Glutamatergic neuron (in vitro differentiated cells): ENCODE measurements at regions not wholly inside any gene's neighbourhood (a gene's known extent, or its start where the extent isn't known, plus 50 kb on each side); places are given as distances from the start of the nearest gene placed in this dataset.
A peak's percentile ranks its signal among the peaks of the same experiment; 100 is the strongest.

Experiments
- DNase-seq: peaks from one replicate; pipeline ENCODE4 v3.0.0; 2022
- H3K27ac Mint-ChIP-seq: one replicate; pipeline ENCODE4 v1.8.0; 2020; ENCODE audit warnings: mild to moderate bottlenecking, mixed read lengths, inconsistent platforms; ENCODE audit not compliant: unreplicated experiment
- H3K27me3 Mint-ChIP-seq: one replicate; pipeline ENCODE4 v1.8.0; 2020; ENCODE audit warnings: mild to moderate bottlenecking, moderate library complexity, mixed read lengths, inconsistent platforms; ENCODE audit not compliant: unreplicated experiment
- H3K36me3 Mint-ChIP-seq: one replicate; pipeline ENCODE4 v1.8.0; 2020; ENCODE audit warnings: mild to moderate bottlenecking, mixed read lengths, inconsistent platforms; ENCODE audit not compliant: unreplicated experiment
- H3K4me1 Mint-ChIP-seq: one replicate; pipeline ENCODE4 v1.8.0; 2020; ENCODE audit warnings: mild to moderate bottlenecking, low read depth, mixed read lengths, inconsistent platforms; ENCODE audit not compliant: unreplicated experiment
- H3K4me3 Mint-ChIP-seq: one replicate; pipeline ENCODE4 v1.8.0; 2020; ENCODE audit warnings: mild to moderate bottlenecking, mixed read lengths, inconsistent platforms; ENCODE audit not compliant: unreplicated experiment
- H3K9me3 Mint-ChIP-seq: one replicate; pipeline ENCODE4 v1.8.0; 2020; ENCODE audit warnings: mild to moderate bottlenecking, moderate library complexity, mixed read lengths, inconsistent platforms; ENCODE audit not compliant: unreplicated experiment
- TF ChIP-seq, protein P1 (sequence below): fragments of 200-600 bp; sonication (generic); IDR thresholded peaks from one replicate; pipeline ENCODE4 v1.5.0; 2021; ENCODE audit not compliant: partially characterized antibody, unreplicated experiment

DNA sequence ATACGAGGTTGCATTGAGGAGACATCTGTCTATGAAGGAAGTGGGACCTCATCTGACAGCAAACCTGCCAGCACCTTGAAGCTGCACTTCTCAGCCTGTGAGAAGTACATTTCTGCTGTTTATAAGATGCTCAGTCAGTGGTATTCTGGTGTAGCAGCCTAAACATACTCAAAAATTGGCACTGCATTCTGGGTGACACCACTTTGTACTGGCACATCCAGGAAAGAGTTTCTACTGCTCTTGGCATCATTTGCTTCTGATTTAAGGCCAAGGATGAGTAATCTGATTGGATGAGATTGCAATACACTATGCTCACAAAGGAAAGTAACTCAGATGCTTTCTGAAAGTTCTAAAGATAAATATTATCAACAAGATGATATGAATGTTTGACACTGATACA is 275.4 kb upstream of the TFAP2D start:
- Mint-ChIP-seq H3K27me3 (no peaks in the 10 kb centered on the region), H3K27ac (no peak overlapping the region), H3K36me3 (no peaks in the 10 kb centered on the region), H3K9me3 (no peaks in the 10 kb centered on the region), H3K4me1 (peaks cover 5% of the 10 kb centered on the region), H3K4me3 (no peak overlapping the region)
- DNase-seq = no peak
- TF ChIP-seq, protein P1, sequence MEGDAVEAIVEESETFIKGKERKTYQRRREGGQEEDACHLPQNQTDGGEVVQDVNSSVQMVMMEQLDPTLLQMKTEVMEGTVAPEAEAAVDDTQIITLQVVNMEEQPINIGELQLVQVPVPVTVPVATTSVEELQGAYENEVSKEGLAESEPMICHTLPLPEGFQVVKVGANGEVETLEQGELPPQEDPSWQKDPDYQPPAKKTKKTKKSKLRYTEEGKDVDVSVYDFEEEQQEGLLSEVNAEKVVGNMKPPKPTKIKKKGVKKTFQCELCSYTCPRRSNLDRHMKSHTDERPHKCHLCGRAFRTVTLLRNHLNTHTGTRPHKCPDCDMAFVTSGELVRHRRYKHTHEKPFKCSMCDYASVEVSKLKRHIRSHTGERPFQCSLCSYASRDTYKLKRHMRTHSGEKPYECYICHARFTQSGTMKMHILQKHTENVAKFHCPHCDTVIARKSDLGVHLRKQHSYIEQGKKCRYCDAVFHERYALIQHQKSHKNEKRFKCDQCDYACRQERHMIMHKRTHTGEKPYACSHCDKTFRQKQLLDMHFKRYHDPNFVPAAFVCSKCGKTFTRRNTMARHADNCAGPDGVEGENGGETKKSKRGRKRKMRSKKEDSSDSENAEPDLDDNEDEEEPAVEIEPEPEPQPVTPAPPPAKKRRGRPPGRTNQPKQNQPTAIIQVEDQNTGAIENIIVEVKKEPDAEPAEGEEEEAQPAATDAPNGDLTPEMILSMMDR = no peak

DNA sequence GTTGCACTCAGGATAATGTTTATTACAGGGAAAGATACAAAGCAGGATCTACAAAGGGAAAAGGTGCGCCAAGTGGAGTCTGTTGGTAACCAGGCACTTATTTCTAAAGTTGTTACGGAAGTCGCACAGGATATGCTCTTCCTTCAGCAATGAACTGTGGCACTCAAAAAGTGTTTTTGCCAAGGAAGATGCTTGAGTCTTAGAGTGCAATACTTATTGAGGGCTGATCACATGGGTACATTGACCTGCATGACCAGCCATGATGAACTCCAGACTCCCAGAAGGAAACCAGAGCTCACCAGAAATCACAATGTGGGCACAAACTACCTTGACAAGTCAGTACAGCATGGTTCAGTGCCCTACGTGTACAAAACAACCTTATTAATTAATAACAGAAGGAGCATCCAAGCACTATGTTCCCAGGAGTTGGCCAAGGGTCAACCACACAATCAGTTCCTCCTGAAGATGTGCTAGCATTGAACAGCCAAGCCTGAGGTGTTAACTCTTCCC is 270.7 kb upstream of the TFAP2D start:
- Mint-ChIP-seq H3K4me3 (no peak overlapping the region), H3K27me3 (no peaks in the 10 kb centered on the region), H3K4me1 (no peaks in the 10 kb centered on the region), H3K36me3 (no peaks in the 10 kb centered on the region), H3K27ac (no peak overlapping the region), H3K9me3 (no peaks in the 10 kb centered on the region)
- TF ChIP-seq, protein P1 = no peak
- DNase-seq = no peak

DNA sequence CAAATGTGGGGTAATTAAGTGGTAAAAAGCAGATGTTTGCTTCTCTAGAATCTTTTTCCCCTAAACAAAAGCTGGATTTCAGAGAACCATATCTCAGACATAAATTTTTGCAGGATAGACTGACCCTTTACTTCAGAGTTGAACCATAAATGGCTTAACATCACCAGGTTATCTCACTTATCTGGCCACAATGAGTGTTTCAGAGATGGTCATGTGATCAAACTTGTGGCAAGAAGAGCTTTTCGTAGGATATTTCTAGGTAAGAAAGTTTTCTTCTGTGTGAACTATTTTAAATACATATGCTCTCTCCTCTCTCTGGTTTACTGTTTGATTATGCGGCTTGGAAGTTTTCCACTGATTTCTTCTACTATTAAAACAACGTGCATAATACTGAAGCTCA is 270.2 kb upstream of the TFAP2D start:
- no peaks in the 10 kb centered on the region for H3K36me3 Mint-ChIP-seq
- no peak overlapping the region for H3K27ac Mint-ChIP-seq
- no peaks in the 10 kb centered on the region for H3K27me3 Mint-ChIP-seq
- TF ChIP-seq, protein P1 = no peak
- H3K9me3 Mint-ChIP-seq = no peaks in the 10 kb centered on the region
- H3K4me1 Mint-ChIP-seq = no peaks in the 10 kb centered on the region
- no peak overlapping the region for H3K4me3 Mint-ChIP-seq
- DNase-seq = no peak

DNA sequence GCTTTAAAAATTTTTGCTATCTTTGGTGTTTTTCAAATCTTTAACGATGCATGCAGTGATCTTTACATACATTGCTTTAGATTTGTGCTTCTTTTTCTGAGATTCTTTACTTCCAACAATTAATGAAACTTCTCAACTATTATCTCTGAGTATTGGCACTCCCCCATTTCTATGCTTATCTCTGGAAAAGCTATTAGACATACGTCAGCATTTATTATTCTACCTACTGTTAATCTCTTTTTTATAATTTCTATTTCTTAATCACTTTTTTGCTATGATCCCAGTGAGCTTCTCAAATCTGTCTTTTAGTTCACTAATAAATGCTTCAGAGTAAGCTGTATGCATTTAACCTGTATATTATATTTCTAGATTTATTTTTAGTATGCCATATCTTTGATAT is 264.2 kb upstream of the TFAP2D start:
- H3K27ac Mint-ChIP-seq = no peak overlapping the region
- DNase-seq = no peak
- H3K27me3 Mint-ChIP-seq = peaks cover 2% of the 10 kb centered on the region
- H3K4me1 Mint-ChIP-seq = peaks cover 13% of the 10 kb centered on the region
- TF ChIP-seq, protein P1 = no peak
- H3K9me3 Mint-ChIP-seq = peaks cover 2% of the 10 kb centered on the region
- no peaks in the 10 kb centered on the region for H3K36me3 Mint-ChIP-seq
- no peak overlapping the region for H3K4me3 Mint-ChIP-seq

DNA sequence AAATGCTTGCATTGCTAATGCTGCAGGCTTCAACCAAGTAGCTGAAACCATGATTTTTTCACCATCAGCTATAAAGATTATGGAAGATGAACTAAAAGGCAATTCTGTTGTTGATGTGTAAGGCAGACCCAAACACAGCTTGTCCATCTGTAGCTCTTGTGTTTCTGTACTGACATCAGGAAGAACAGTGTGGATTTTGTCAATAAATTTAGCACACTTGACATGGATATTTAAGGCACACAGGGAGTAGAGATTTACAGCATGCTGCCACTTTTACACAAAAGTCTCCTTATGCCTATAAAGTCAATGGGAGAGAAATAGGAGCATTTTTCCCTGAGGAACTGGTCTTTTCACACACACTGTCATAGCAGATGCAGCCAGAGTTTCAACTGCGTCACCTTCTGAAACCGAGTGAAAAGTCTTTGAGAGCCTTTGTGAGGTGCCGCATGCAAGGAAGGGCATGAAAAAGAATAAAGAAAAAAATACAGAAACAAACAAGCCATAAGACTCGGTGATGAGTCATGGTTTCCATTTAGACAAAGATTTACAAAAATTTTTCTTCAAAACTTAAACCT is 261.4 kb upstream of the TFAP2D start:
- H3K4me3 Mint-ChIP-seq = no peak overlapping the region
- peaks cover 13% of the 10 kb centered on the region for H3K4me1 Mint-ChIP-seq
- TF ChIP-seq, protein P1 = no peak
- peak overlapping the region; percentile 83 for H3K27ac Mint-ChIP-seq
- DNase-seq = no peak
- no peaks in the 10 kb centered on the region for H3K36me3 Mint-ChIP-seq
- H3K9me3 Mint-ChIP-seq = peaks cover 2% of the 10 kb centered on the region
- H3K27me3 Mint-ChIP-seq = peaks cover 2% of the 10 kb centered on the region
